ENCODE measurements at regions not wholly inside any gene's neighbourhood (a gene's known extent, or its start where the extent isn't known, plus 50 kb on each side); places are given as distances from the start of the nearest gene placed in this dataset.

DNA sequence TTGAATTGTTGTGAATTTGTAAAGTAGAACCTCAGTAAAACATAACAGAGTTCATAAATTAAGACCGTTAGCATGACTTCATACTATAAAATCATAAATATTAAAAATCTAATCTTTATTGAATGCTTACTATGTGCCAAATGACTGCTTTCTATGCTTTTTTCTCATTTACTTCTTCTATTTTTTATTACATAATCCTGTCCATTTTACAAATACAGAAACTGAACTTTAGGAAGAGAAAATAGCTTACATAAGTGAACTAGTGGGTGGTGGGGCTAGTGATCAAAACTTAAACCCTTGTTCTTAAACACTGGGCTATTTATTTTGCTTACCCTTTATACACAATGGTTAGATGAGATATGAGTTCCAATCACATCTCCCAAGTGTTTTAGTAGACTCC lies 122.3 kb downstream of the ZC3H11B start:
- H3K27me3 Mint-ChIP-seq (ENCODE audit: low read depth in 2 of 2): no peaks in the 10 kb centered on the region

GRCh38 chr1:219489636-219490035 lies 123.3 kb downstream of the ZC3H11B start:
- WGBS (ENCODE audit: insufficient coverage): 79% methylated on average over 1 of the region's 2 CpGs
- Histone ChIP-seq H3K27ac (ENCODE audit: low read length) (no peak overlapping the region), H3K9me3 (ENCODE audit: control insufficient read depth, insufficient read depth, low read length) (no peaks in the 10 kb centered on the region), H3K4me3 (ENCODE audit: low read length) (no peak overlapping the region), H3K4me1 (ENCODE audit: control insufficient read depth, insufficient read depth, low read length) (no peaks in the 10 kb centered on the region), H3K36me3 (ENCODE audit: control insufficient read depth, insufficient read depth, low read length) (no peaks in the 10 kb centered on the region), H3K27me3 (ENCODE audit: control insufficient read depth, insufficient read depth, low read length) (no peaks in the 10 kb centered on the region)
- ATAC-seq (no peak), DNase-seq (no peak)
- no peaks in the 10 kb centered on the region for H3K27me3 Mint-ChIP-seq (ENCODE audit: low read depth in 2 of 2)
- no peak overlapping the region for H3K4me3 Mint-ChIP-seq
- no peaks in the 10 kb centered on the region for H3K4me1 Mint-ChIP-seq
- no peak overlapping the region for H3K27ac Mint-ChIP-seq
- H3K36me3 Mint-ChIP-seq: no peaks in the 10 kb centered on the region
- no peak for TF ChIP-seq CTCF (IDR thresholded peaks at IDR 0.05)
- intact Hi-C loops (cut with micrococcal nuclease): no loop called here
- peaks cover 11 to 14% of the 10 kb centered on the region in 2 donors for H3K9me3 Mint-ChIP-seq

More for the DNA sequence above, 122.3 kb downstream of the ZC3H11B start:
- intact Hi-C loops (cut with micrococcal nuclease): no loop called here
- Mint-ChIP-seq H3K4me1 (no peaks in the 10 kb centered on the region), H3K9me3 (peaks cover 11 to 14% of the 10 kb centered on the region in 2 donors), H3K27ac (no peak overlapping the region), H3K4me3 (no peak overlapping the region), H3K36me3 (no peaks in the 10 kb centered on the region)
- no peak for TF ChIP-seq CTCF (IDR thresholded peaks at IDR 0.05)
- no peaks in the 10 kb centered on the region for H3K9me3 ChIP-seq (ENCODE audit: control insufficient read depth, insufficient read depth, low read length)
- no peak overlapping the region for H3K4me3 ChIP-seq (ENCODE audit: low read length)
- ATAC-seq (no peak), DNase-seq (no peak)
- H3K36me3 ChIP-seq (ENCODE audit: control insufficient read depth, insufficient read depth, low read length): no peaks in the 10 kb centered on the region
- WGBS (ENCODE audit: insufficient coverage): no CpG with 5 or more reads among the region's 1 CpG
- H3K4me1 ChIP-seq (ENCODE audit: control insufficient read depth, insufficient read depth, low read length): no peaks in the 10 kb centered on the region
- no peaks in the 10 kb centered on the region for H3K27me3 ChIP-seq (ENCODE audit: control insufficient read depth, insufficient read depth, low read length)
- no peak overlapping the region for H3K27ac ChIP-seq (ENCODE audit: low read length)

GRCh38 chr1:219488275-219488674 lies 124.6 kb downstream of the ZC3H11B start:
- H3K36me3 Mint-ChIP-seq: no peaks in the 10 kb centered on the region
- DNase-seq (no peak), ATAC-seq (no peak)
- H3K27ac Mint-ChIP-seq: no peak overlapping the region
- Histone ChIP-seq H3K27me3 (ENCODE audit: control insufficient read depth, insufficient read depth, low read length) (no peaks in the 10 kb centered on the region), H3K4me3 (ENCODE audit: low read length) (no peak overlapping the region), H3K36me3 (ENCODE audit: control insufficient read depth, insufficient read depth, low read length) (no peaks in the 10 kb centered on the region), H3K4me1 (ENCODE audit: control insufficient read depth, insufficient read depth, low read length) (no peaks in the 10 kb centered on the region), H3K9me3 (ENCODE audit: control insufficient read depth, insufficient read depth, low read length) (no peaks in the 10 kb centered on the region), H3K27ac (ENCODE audit: low read length) (no peak overlapping the region)
- H3K9me3 Mint-ChIP-seq: peaks cover 11 to 14% of the 10 kb centered on the region in 2 donors
- intact Hi-C loops (cut with micrococcal nuclease): no loop called here
- WGBS (ENCODE audit: insufficient coverage): no CpG with 5 or more reads among the region's 1 CpG
- TF ChIP-seq CTCF (IDR thresholded peaks at IDR 0.05): no peak
- no peak overlapping the region for H3K4me3 Mint-ChIP-seq
- H3K4me1 Mint-ChIP-seq: no peaks in the 10 kb centered on the region
- no peaks in the 10 kb centered on the region for H3K27me3 Mint-ChIP-seq (ENCODE audit: low read depth in 2 of 2)

GRCh38 chr1:219483530-219483929 lies 129.4 kb downstream of the ZC3H11B start:
- no CpG with 5 or more reads among the region's 1 CpG for WGBS (ENCODE audit: insufficient coverage)
- H3K27ac Mint-ChIP-seq: no peak overlapping the region

More at GRCh38 chr1:219483530-219483929, 129.4 kb downstream of the ZC3H11B start:
- peaks cover 11 to 12% of the 10 kb centered on the region in 2 donors for H3K9me3 Mint-ChIP-seq
- no peak for DNase-seq
- H3K27me3 Mint-ChIP-seq (ENCODE audit: low read depth in 2 of 2): no peaks in the 10 kb centered on the region
- intact Hi-C loops (cut with micrococcal nuclease): no loop called here
- no peak for ATAC-seq
- no peaks in the 10 kb centered on the region for H3K9me3 ChIP-seq (ENCODE audit: control insufficient read depth, insufficient read depth, low read length)
- TF ChIP-seq CTCF (IDR thresholded peaks at IDR 0.05): no peak
- no peak overlapping the region for H3K4me3 ChIP-seq (ENCODE audit: low read length)
- no peak overlapping the region for H3K27ac ChIP-seq (ENCODE audit: low read length)
- H3K27me3 ChIP-seq (ENCODE audit: control insufficient read depth, insufficient read depth, low read length): no peaks in the 10 kb centered on the region
- no peak overlapping the region for H3K4me3 Mint-ChIP-seq
- H3K4me1 Mint-ChIP-seq: no peaks in the 10 kb centered on the region
- no peaks in the 10 kb centered on the region for H3K36me3 ChIP-seq (ENCODE audit: control insufficient read depth, insufficient read depth, low read length)
- H3K36me3 Mint-ChIP-seq: no peaks in the 10 kb centered on the region
- H3K4me1 ChIP-seq (ENCODE audit: control insufficient read depth, insufficient read depth, low read length): no peaks in the 10 kb centered on the region

Data from natural killer cell (primary cell).